HEK293T (cell line): ENCODE measurements at regions not wholly inside any gene's neighbourhood (a gene's known extent, or its start where the extent isn't known, plus 50 kb on each side); places are given as distances from the start of the nearest gene placed in this dataset.

ENCODE experiments used
- NFRKB ChIP-seq: fragments of 450-650 bp; IDR thresholded peaks from 2 replicates; pipeline ENCODE4 v1.6.1; 2016; ENCODE audit warnings: mild to moderate bottlenecking, moderate library complexity
- SUZ12 ChIP-seq: fragments of 450-650 bp; IDR thresholded peaks from 2 replicates; pipeline ENCODE4 v1.6.1; 2016; ENCODE audit warnings: mild to moderate bottlenecking

GRCh38 chr9:95729046-95729445, 146.4 kb upstream of the ERCC6L2 start:
- TF ChIP-seq SUZ12 (no peak), NFRKB (no peak)
